Kidney (tissue), 10 donors: ENCODE measurements at regions not wholly inside any gene's neighbourhood (a gene's known extent, or its start where the extent isn't known, plus 50 kb on each side); places are given as distances from the start of the nearest gene placed in this dataset.
"Not testable (repeated sequence)": the region's sequence is repeated elsewhere in the genome, so short reads cannot be mapped to it uniquely, and the experiment has no call there.

Experiments
- DNase-seq, 5 donors: peaks; one replicate each; pipeline ENCODE4 v3.0.0-alpha.2; 2013 to 2020
- FAIRE-seq: peaks from 2 replicates; lab custom pipeline; 2012; peaks lifted over from hg19 to GRCh38; lab: Jason Lieb, UNC
- H3K27ac ChIP-seq, 2 donors: one replicate each; pipeline ENCODE4 v1.7.0; 2013; ENCODE audit warnings: low read depth in 2 of 2, low read length in 2 of 2, inconsistent platforms in 1 of 2
- H3K27me3 ChIP-seq: one replicate; pipeline ENCODE4 v1.7.1; 2013; ENCODE audit warnings: low read length, inconsistent platforms; ENCODE audit not compliant: control insufficient read depth, insufficient read depth
- H3K36me3 ChIP-seq, 3 donors: one replicate each; pipeline versions ENCODE4 v1.7.0 to v1.7.1; 2013; ENCODE audit warnings: low read length in 3 of 3, control low read depth in 1 of 3, inconsistent platforms in 1 of 3; ENCODE audit not compliant: insufficient read depth in 3 of 3, control insufficient read depth in 2 of 3
- H3K4me1 ChIP-seq, 3 donors: one replicate each; pipeline versions ENCODE4 v1.7.0 to v1.7.1; 2013; ENCODE audit warnings: low read length in 3 of 3, inconsistent platforms in 1 of 3, low read depth in 1 of 3; ENCODE audit not compliant: control insufficient read depth in 2 of 3, insufficient read depth in 2 of 3
- H3K4me3 ChIP-seq, 3 donors: one replicate each; pipeline versions ENCODE4 v1.7.0 to v1.8.1; 2013; ENCODE audit warnings: low read length in 3 of 3, control low read depth in 1 of 3, inconsistent platforms in 1 of 3
- H3K9ac ChIP-seq, 3 donors: one replicate each; pipeline versions ENCODE4 v1.7.0 to v1.7.1; 2013; ENCODE audit warnings: low read length in 3 of 3, control low read depth in 1 of 3, inconsistent platforms in 1 of 3
- H3K9me3 ChIP-seq, 3 donors: one replicate each; pipeline versions ENCODE4 v1.7.0 to v1.7.1; 2013; ENCODE audit warnings: low read length in 3 of 3, control low read depth in 1 of 3, inconsistent platforms in 1 of 3; ENCODE audit not compliant: control insufficient read depth in 2 of 3, insufficient read depth in 1 of 3
- intact Hi-C: fragments of 100-400 bp; cut with DNase I; formaldehyde crosslinking; loops from one replicate; pipeline ENCODE4 v1.11.1; 2022
- donor health status: control.
- donor health status: control.
- donor health status: DM: yes; HTN: yes; CAD: no.
- donor health status: Normal renal cell carcinoma (clear cell type).

GRCh38 chr2:87449462-87449980, 298.4 kb upstream of the PLGLB2 start:
- H3K36me3 ChIP-seq, H3K9ac ChIP-seq, H3K27ac ChIP-seq, DNase-seq, intact Hi-C loops, H3K4me1 ChIP-seq, FAIRE-seq, H3K27me3 ChIP-seq, H3K9me3 ChIP-seq, H3K4me3 ChIP-seq: not testable (repeated sequence)

GRCh38 chr2:87452193-87452592, 295.7 kb upstream of the PLGLB2 start:
- H3K27ac ChIP-seq, FAIRE-seq, H3K9me3 ChIP-seq, DNase-seq, H3K27me3 ChIP-seq, H3K4me3 ChIP-seq, H3K9ac ChIP-seq, H3K4me1 ChIP-seq, H3K36me3 ChIP-seq, intact Hi-C loops: not testable (repeated sequence)

GRCh38 chr2:87452861-87453260, 295.0 kb upstream of the PLGLB2 start:
- FAIRE-seq, intact Hi-C loops, H3K36me3 ChIP-seq, DNase-seq, H3K27me3 ChIP-seq, H3K9ac ChIP-seq, H3K27ac ChIP-seq, H3K9me3 ChIP-seq, H3K4me1 ChIP-seq, H3K4me3 ChIP-seq: not testable (repeated sequence)

GRCh38 chr2:87453965-87454364, 293.9 kb upstream of the PLGLB2 start:
- H3K36me3 ChIP-seq, H3K9ac ChIP-seq, H3K27me3 ChIP-seq, intact Hi-C loops, H3K27ac ChIP-seq, H3K4me3 ChIP-seq, H3K9me3 ChIP-seq, FAIRE-seq, H3K4me1 ChIP-seq: not testable (repeated sequence)
- DNase-seq: peak in 1 of 5 donors; percentile 29

- intact Hi-C loops, H3K4me3 ChIP-seq, H3K27me3 ChIP-seq, FAIRE-seq, H3K9me3 ChIP-seq, H3K4me1 ChIP-seq, H3K36me3 ChIP-seq, H3K9ac ChIP-seq: not testable (repeated sequence)
- H3K27ac ChIP-seq: peak overlapping the region in 1 of 2 donors; percentile 17
- DNase-seq: peak in 1 of 5 donors; percentile 35
These were observed 293.5 kb upstream of the PLGLB2 start for GRCh38 chr2:87454421-87454820.

- H3K27ac ChIP-seq: peak overlapping the region in 1 of 2 donors; percentile 51
- H3K9ac ChIP-seq, DNase-seq, H3K9me3 ChIP-seq, H3K4me1 ChIP-seq, H3K27me3 ChIP-seq, intact Hi-C loops, H3K36me3 ChIP-seq: not testable (repeated sequence)
- FAIRE-seq: peak; percentile 8
- peak overlapping the region in 1 of 3 donors; percentile 46 for H3K4me3 ChIP-seq
These were observed 292.6 kb upstream of the PLGLB2 start for GRCh38 chr2:87455209-87455853.

- H3K27me3 ChIP-seq, H3K9ac ChIP-seq, intact Hi-C loops, H3K36me3 ChIP-seq, H3K4me1 ChIP-seq, H3K9me3 ChIP-seq, FAIRE-seq: not testable (repeated sequence)
- Histone ChIP-seq H3K27ac (peak overlapping the region in 1 of 2 donors; percentile 51), H3K4me3 (peak overlapping the region in 1 of 3 donors; percentile 46)
- DNase-seq: peak in 1 of 5 donors; percentile 72
These were observed 292.0 kb upstream of the PLGLB2 start for GRCh38 chr2:87455854-87456249.

GRCh38 chr2:87456477-87457128, 291.3 kb upstream of the PLGLB2 start:
- not testable (repeated sequence) for FAIRE-seq, H3K36me3 ChIP-seq

More at GRCh38 chr2:87456477-87457128, 291.3 kb upstream of the PLGLB2 start:
- H3K27me3 ChIP-seq, DNase-seq, H3K9me3 ChIP-seq, H3K27ac ChIP-seq, H3K4me1 ChIP-seq, intact Hi-C loops, H3K9ac ChIP-seq: not testable (repeated sequence)
- H3K4me3 ChIP-seq: peak overlapping the region in 1 of 3 donors; percentile 13
